GM19452 (cell line): ENCODE measurements at regions not wholly inside any gene's neighbourhood (a gene's known extent, or its start where the extent isn't known, plus 50 kb on each side); places are given as distances from the start of the nearest gene placed in this dataset.
"Not testable (repeated sequence)": the region's sequence is repeated elsewhere in the genome, so short reads cannot be mapped to it uniquely, and the experiment has no call there.

ENCODE experiments used
- ATAC-seq: cut with Tn5 transposase; IDR thresholded peaks from one replicate; pipeline ENCODE4 v1.9.1; 2021; ENCODE audit not compliant: unreplicated experiment

- no peak for ATAC-seq
Observed at GRCh38 chr16:10232757-10233156, 50.5 kb upstream of the GRIN2A start.

GRCh38 chr16:10239640-10240039 is 57.4 kb upstream of the GRIN2A start:
- no peak for ATAC-seq

GRCh38 chr16:10240854-10241613 is 58.8 kb upstream of the GRIN2A start:
- ATAC-seq, result no peak

- no peak for ATAC-seq
Observed at GRCh38 chr16:10242097-10242496, 59.9 kb upstream of the GRIN2A start.

DNA sequence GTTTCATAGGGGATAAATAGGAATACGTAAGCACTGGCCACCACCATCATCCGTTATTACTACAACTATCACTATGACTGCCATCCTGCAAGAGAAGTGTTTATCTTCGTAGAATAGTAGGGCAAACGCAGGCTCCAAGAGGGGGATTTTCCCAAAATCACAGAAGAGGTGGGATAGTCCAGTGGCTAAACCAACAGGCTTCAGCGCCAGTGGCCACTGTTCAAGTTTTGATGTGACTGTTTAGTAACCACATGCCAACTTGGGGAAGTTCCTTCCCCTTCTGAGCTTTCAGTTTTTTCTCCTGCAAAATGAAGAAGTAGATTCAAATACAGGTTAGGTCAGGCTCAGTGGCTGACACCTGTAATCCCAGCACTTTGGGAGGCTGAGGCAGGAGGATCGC is 60.7 kb upstream of the GRIN2A start:
- no peak for ATAC-seq

DNA sequence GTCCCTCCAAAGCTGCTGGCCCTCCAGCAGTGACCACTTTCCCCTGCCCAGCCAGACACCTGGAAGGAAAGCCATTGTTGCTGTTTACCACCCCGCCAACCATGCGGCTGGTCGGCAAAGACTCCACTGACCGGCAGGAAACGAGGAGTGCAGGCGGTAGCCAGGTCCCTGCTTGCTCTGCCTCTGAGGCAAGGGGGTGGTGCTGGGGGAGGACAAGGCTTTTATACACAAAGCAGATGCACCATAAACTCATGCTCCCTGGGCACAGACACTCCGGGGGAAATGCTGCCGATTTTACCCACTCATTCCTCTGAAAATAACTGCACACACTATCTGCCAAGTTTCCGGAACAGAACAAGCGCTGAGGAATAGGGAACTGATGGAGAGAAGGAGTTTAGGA is 62.8 kb upstream of the GRIN2A start:
- ATAC-seq, result no peak

GRCh38 chr16:10250137-10250828 is 68.1 kb upstream of the GRIN2A start:
- no peak for ATAC-seq

DNA sequence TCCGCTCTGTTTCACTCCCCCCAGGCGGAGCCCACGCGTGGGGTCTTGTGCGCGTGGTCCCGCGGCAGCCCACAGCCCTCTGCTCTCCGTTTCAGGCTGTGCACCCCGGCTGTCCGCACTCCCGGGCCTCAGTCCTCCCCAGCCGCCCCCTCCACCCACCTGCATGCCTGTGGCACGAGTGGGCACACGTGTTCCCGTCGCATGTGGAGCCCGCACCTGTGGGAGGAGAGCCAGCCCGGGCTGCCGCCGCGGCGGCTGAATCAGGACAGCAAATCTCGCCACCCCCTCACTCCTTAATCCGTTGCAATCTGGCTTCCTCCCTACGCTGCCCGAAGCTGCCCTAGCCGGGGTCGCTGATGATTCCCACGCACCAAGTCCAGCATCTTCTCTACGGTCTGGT is 69.9 kb upstream of the GRIN2A start:
- no peak for ATAC-seq

DNA sequence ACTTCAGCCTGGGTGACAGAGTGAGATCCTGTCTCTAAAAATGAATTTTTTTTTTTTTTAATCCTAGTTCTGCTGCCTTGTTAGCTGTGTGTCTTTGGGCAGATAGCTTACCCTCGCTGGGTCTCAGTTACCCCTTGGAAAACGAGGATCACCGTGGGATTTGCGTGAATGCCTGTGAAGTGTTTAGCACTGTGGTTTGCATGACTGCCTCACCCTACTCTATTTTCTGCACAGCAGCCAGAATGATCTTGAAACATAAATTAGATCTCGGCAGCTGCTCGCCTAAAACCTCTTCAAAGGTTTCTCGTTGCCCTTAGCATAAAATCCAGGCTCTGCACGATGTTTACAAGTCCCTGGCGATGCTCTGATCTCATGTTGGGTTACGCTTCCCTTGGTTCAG is 71.2 kb upstream of the GRIN2A start:
- no peak for ATAC-seq

DNA sequence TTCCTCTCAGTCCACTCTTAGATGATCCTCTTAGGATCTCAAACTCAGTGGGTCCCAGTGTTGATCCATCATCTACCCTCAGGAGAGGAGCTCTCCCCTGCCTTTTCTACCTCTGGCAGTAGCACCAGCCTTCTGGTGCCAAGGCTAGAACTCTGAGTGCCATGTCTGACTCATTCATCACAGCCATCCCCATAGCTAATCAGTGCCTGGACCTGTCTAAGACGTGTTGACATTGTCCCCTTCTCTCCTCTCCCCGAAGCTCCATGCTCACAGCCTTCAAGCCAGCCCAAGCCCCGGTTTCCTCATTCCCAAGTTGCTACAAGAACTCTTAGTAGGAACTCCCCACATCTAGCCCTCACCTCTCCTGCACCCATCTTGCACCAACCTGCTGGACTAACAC is 73.5 kb upstream of the GRIN2A start:
- ATAC-seq, result no peak

DNA sequence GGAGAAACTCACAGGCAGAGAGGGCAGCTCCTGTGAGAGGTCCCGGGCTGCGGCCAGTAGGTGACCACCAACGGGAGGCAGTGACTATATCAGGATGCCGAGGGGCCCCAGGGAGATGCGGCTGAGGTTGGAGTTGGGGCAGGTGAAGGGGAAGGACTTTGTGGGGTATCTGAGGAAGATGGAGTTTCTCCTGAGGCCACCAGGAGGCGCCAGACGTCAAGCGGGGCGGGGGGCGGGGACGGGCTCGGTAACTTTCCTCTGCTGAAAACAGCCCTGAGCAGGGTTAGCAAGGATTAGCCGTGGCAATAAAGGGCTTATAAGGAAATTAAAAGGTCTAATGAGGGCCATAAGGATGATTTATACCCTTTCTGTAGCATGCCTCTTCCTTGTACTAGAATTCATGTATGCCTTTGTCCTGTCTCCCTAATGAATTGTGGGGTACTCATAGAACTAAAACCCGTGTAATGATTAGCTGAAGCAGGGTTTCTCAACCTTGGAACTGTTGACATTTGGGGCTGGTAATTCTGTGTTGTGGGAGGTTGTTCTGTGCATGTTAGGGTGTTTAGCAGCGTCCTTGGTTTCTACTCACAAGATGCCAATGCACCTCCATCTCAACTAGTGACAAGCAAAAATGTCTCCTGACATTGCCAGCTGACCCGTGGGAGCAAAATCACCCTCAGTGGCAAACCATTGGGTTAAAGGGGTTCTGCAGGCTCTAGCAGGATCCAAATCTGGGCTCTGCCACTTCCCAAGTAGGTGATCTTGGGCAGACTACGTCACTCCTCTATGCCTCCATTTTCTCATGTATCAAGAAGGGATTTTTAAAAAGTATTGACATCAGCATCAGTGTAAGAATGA is 74.8 kb upstream of the GRIN2A start:
- peak; percentile 60 for ATAC-seq

GRCh38 chr16:10257642-10258251 is 75.5 kb upstream of the GRIN2A start:
- ATAC-seq, result not testable (repeated sequence)

DNA sequence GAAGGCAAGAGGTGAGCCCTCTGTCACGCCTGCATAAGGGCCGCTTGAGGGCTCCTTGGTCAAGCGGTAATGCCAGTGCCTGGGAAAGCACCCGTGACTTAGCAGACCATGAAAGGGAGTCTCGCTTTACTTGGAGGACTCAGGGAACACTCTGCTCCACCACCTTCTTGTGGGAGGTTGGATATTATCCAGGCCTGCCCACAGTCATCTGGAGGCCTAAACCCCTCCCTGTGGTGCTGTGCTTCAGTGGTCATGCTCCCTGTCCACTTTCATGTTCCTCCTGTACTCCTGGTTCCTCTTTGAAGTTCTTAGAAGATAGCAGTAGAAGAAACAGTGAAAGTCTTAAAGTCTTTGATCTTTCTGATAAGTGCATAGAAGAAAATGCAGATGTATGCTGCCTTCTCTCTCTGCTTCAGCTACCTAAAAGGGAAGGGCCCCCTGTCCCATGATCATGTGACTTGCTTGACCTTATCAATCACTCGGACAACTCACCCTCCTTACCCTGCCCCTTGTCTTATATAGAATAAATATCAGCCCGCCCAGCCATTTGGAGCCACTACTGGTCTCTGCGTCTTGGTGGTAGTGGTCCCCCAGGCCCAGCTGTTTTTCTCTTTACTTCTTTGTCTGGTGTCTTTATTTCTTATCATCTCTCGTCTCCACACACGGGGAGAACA is 76.8 kb upstream of the GRIN2A start:
- ATAC-seq, result not testable (repeated sequence)

DNA sequence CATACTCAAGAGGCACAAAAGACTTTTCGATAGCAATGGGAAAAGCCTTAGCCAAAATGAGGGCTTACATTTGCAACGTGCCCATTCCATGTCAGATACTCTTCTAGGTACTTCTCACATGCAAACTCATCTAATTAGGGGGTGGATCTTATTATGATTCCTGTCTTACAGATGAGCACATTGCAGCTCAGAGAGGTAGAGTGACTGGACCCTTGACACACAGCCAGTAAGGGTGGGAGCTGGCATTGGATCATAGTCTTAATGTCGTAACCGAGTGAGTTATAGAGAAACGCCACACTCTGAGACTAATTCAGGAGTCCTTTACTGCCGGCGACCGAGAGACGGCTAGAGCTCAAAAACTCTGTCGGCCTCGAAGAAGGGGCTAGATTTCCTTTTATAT is 78.8 kb upstream of the GRIN2A start:
- no peak for ATAC-seq

DNA sequence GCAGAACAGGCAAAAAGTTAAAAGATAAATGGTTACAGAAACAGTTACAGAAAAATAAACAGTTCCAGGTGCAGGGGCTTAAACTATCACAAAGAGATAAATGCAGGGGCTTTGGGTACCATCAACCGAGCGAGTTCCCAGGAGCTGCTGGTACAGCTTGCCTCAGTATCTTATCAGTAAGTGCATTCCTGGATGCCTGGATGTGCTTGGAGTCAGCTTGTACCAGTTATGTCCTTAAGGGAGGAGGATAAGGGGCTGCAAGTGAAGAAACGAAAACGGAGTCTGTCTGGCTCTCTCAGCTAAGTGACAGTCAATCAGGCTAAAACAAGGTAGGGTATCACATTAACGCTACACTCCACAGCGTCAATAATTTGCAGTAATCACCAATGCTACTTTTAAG is 79.3 kb upstream of the GRIN2A start:
- ATAC-seq, result not testable (repeated sequence)

DNA sequence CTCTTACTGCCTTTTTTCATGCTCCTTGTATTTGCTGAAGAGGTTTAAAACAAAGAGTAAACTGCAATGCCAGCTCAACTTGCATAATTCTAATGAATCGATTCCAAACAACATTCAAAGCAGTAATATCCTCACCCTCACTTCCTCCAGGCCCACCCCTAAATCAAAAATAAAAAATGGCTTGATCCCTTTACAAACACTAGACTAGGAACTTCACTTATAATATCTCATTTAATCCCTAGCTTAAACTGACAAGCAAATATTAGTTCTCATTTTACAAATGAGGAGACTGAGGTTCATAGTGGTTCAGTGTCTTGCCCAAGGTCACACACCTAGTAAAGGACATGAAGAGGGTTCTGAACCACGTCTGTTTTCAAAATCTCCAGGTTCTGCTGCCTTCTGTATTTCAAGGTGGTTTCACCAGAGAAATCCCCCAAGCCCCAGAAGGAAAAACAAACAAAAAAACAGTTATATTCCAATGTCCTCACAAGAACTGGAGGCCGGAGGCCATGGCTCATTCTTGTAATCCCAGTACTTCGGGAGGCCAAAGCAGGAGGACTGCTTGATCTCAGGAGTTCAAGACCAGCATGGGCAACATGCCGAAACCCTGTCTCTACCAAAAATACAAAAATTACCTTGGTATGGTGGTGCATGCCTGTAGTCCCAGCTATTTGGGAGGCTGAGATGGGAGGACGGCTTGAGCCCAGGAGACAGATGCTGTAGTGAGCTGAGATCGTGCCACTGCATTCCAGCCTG is 80.3 kb upstream of the GRIN2A start:
- no peak for ATAC-seq

- no peak for ATAC-seq
Observed at GRCh38 chr16:10265770-10266615, 83.8 kb upstream of the GRIN2A start.

- ATAC-seq, result peak; percentile 87
Observed at GRCh38 chr16:10266809-10267208, 84.6 kb upstream of the GRIN2A start.

DNA sequence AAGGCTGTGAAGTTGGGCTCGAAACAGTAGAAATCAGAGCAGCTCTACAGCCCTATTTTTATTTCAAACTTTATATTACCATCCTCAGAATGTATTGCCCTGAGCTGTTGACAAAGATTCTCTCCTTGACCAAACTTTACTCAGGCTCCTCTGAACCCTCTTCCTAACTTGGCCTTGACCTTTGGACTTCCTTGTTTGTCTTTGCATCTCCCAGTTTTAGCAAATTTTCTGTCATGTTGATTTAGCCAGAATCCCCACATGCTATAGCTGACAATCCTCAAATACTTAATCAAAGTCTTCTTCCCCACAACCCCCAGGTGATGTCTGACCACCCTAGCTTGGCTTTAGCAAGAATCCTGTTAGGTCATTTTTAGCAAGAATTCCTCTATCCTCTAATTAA is 87.4 kb upstream of the GRIN2A start:
- ATAC-seq, result no peak
